Right lobe of liver (tissue), 4 donors: ENCODE measurements at regions not wholly inside any gene's neighbourhood (a gene's known extent, or its start where the extent isn't known, plus 50 kb on each side); places are given as distances from the start of the nearest gene placed in this dataset.

Experiments used
- CTCF ChIP-seq, 4 donors: fragments of 200-600 bp in 3 of 4; fragments of 450-650 bp in 1 of 4; IDR thresholded peaks; one replicate each; pipeline versions ENCODE4 v1.5.1 to v1.8.0; 2016 to 2022; ENCODE audit warnings: antibody characterized with exemption in 4 of 4, mild to moderate bottlenecking in 2 of 4
- POLR2A ChIP-seq: fragments of 450-650 bp; IDR thresholded peaks from one replicate; pipeline ENCODE4 v1.6.1; 2017; ENCODE audit warnings: antibody characterized with exemption, mild to moderate bottlenecking
- donor health status: DM: no; HTN: no; CAD: no.
- donor health status: DM: no; HTN: no; CAD: no.
- donor health status: DM: no; HTN: yes; CAD: no.

GRCh38 chr2:17184512-17184911 lies 333.7 kb downstream of the RAD51AP2 start:
- TF ChIP-seq CTCF (IDR thresholded peaks at IDR 0.05), result no peak
- no peak for TF ChIP-seq POLR2A
